ENCODE measurements at regions not wholly inside any gene's neighbourhood (a gene's known extent, or its start where the extent isn't known, plus 50 kb on each side); places are given as distances from the start of the nearest gene placed in this dataset.

GRCh38 chr7:67992287-67992686 is 995.7 kb downstream of the TYW1 start:
- H3K9me3 Mint-ChIP-seq = no peaks in the 10 kb centered on the region
- H3K4me1 Mint-ChIP-seq (ENCODE audit: unreplicated experiment) = peaks cover 5% of the 10 kb centered on the region
- H3K4me3 Mint-ChIP-seq = no peak overlapping the region
- no peak for TF ChIP-seq CTCF (conservative IDR thresholded peaks at IDR 0.05)
- no peak for DNase-seq (ENCODE audit: extremely low spot score, unreplicated experiment)
- no peak overlapping the region for H3K27ac Mint-ChIP-seq
- peaks cover 9% of the 10 kb centered on the region for H3K27me3 Mint-ChIP-seq
- H3K36me3 Mint-ChIP-seq = no peaks in the 10 kb centered on the region

- no peaks in the 10 kb centered on the region for H3K4me1 Mint-ChIP-seq (ENCODE audit: unreplicated experiment)
- H3K9me3 Mint-ChIP-seq = peaks cover under 1% of the 10 kb centered on the region
- no peak overlapping the region for H3K4me3 Mint-ChIP-seq
- no peak overlapping the region for H3K27ac Mint-ChIP-seq
- DNase-seq (ENCODE audit: extremely low spot score, unreplicated experiment) = no peak
- no peak for TF ChIP-seq CTCF (conservative IDR thresholded peaks at IDR 0.05)
- no peaks in the 10 kb centered on the region for H3K36me3 Mint-ChIP-seq
- peaks cover 9% of the 10 kb centered on the region for H3K27me3 Mint-ChIP-seq
These were observed 1009.4 kb downstream of the TYW1 start for GRCh38 chr7:68005992-68006391.

GRCh38 chr7:68006619-68007018 is 1010.0 kb downstream of the TYW1 start:
- no peak for TF ChIP-seq CTCF (conservative IDR thresholded peaks at IDR 0.05)
- DNase-seq (ENCODE audit: extremely low spot score, unreplicated experiment) = no peak
- Mint-ChIP-seq H3K4me3 (no peak overlapping the region), H3K27ac (no peak overlapping the region), H3K27me3 (peaks cover 13% of the 10 kb centered on the region), H3K4me1 (ENCODE audit: unreplicated experiment) (no peaks in the 10 kb centered on the region), H3K36me3 (no peaks in the 10 kb centered on the region), H3K9me3 (no peaks in the 10 kb centered on the region)

- no peaks in the 10 kb centered on the region for H3K4me1 Mint-ChIP-seq (ENCODE audit: unreplicated experiment)
- no peak for TF ChIP-seq CTCF (conservative IDR thresholded peaks at IDR 0.05)
- no peaks in the 10 kb centered on the region for H3K9me3 Mint-ChIP-seq
- H3K27ac Mint-ChIP-seq = no peak overlapping the region
- H3K4me3 Mint-ChIP-seq = no peak overlapping the region
- no peak for DNase-seq (ENCODE audit: extremely low spot score, unreplicated experiment)
- peaks cover 9% of the 10 kb centered on the region for H3K27me3 Mint-ChIP-seq
- H3K36me3 Mint-ChIP-seq = no peaks in the 10 kb centered on the region
These were observed 1013.1 kb downstream of the TYW1 start for GRCh38 chr7:68009716-68010115.

GRCh38 chr7:68014031-68014736 is 1017.6 kb downstream of the TYW1 start:
- no peak overlapping the region for H3K27ac Mint-ChIP-seq
- no peak for TF ChIP-seq CTCF (conservative IDR thresholded peaks at IDR 0.05)
- peaks cover 9% of the 10 kb centered on the region for H3K27me3 Mint-ChIP-seq
- H3K4me3 Mint-ChIP-seq = no peak overlapping the region
- H3K36me3 Mint-ChIP-seq = no peaks in the 10 kb centered on the region
- H3K4me1 Mint-ChIP-seq (ENCODE audit: unreplicated experiment) = peaks cover 8% of the 10 kb centered on the region
- H3K9me3 Mint-ChIP-seq = no peaks in the 10 kb centered on the region
- no peak for DNase-seq (ENCODE audit: extremely low spot score, unreplicated experiment)

Data from type B pancreatic cell (in vitro differentiated cells).